Kidney tubule cell (primary cell): ENCODE measurements at regions not wholly inside any gene's neighbourhood (a gene's known extent, or its start where the extent isn't known, plus 50 kb on each side); places are given as distances from the start of the nearest gene placed in this dataset.
"Not testable (repeated sequence)": the region's sequence is repeated elsewhere in the genome, so short reads cannot be mapped to it uniquely, and the experiment has no call there.

Experiments
- DNase-seq: peaks from one replicate; pipeline ENCODE4 v3.0.0-alpha.2; 2018; ENCODE audit warnings: low spot score

- DNase-seq, result peak; percentile 28
Observed at GRCh38 chr10:36492590-36493515, 632.5 kb upstream of the ANKRD30A start.

- no peak for DNase-seq
Observed at GRCh38 chr10:36491926-36492325, 633.5 kb upstream of the ANKRD30A start.

- DNase-seq, result peak; percentile 13
Observed at GRCh38 chr10:36489611-36490228, 635.7 kb upstream of the ANKRD30A start.

GRCh38 chr10:36489181-36489580, 636.2 kb upstream of the ANKRD30A start:
- no peak for DNase-seq

GRCh38 chr10:36488579-36488978, 636.8 kb upstream of the ANKRD30A start:
- DNase-seq, result no peak

- no peak for DNase-seq
Observed at GRCh38 chr10:36479073-36479472, 646.3 kb upstream of the ANKRD30A start.

- DNase-seq, result no peak
Observed at GRCh38 chr10:36476399-36476798, 649.0 kb upstream of the ANKRD30A start.

- DNase-seq, result no peak
Observed at GRCh38 chr10:36475746-36476145, 649.7 kb upstream of the ANKRD30A start.

- no peak for DNase-seq
Observed at GRCh38 chr10:36474456-36474855, 650.9 kb upstream of the ANKRD30A start.

GRCh38 chr10:36473122-36473521, 652.3 kb upstream of the ANKRD30A start:
- DNase-seq, result no peak

GRCh38 chr10:36469585-36469984, 655.8 kb upstream of the ANKRD30A start:
- DNase-seq, result peak; percentile 64

- no peak for DNase-seq
Observed at GRCh38 chr10:36468620-36469019, 656.8 kb upstream of the ANKRD30A start.

GRCh38 chr10:36465604-36466379, 659.6 kb upstream of the ANKRD30A start:
- DNase-seq, result no peak

GRCh38 chr10:36464291-36464690, 661.1 kb upstream of the ANKRD30A start:
- DNase-seq, result no peak

GRCh38 chr10:36463390-36463789, 662.0 kb upstream of the ANKRD30A start:
- DNase-seq, result no peak

GRCh38 chr10:36462194-36462593, 663.2 kb upstream of the ANKRD30A start:
- peak; percentile 28 for DNase-seq

GRCh38 chr10:36458437-36458836, 667.0 kb upstream of the ANKRD30A start:
- not testable (repeated sequence) for DNase-seq

- DNase-seq, result no peak
Observed at GRCh38 chr10:36457751-36458150, 667.6 kb upstream of the ANKRD30A start.

- DNase-seq, result no peak
Observed at GRCh38 chr10:36455526-36456133, 669.8 kb upstream of the ANKRD30A start.

GRCh38 chr10:36452851-36453250, 672.5 kb upstream of the ANKRD30A start:
- DNase-seq, result no peak

- no peak for DNase-seq
Observed at GRCh38 chr10:36451391-36451970, 673.9 kb upstream of the ANKRD30A start.

GRCh38 chr10:36450380-36450779, 675.0 kb upstream of the ANKRD30A start:
- DNase-seq, result no peak
